Aorta (tissue), 5 donors: ENCODE measurements at regions not wholly inside any gene's neighbourhood (a gene's known extent, or its start where the extent isn't known, plus 50 kb on each side); places are given as distances from the start of the nearest gene placed in this dataset.

ENCODE experiments used
- ATAC-seq: fragments of 200-7000 bp; cut with Tn5 transposase; one replicate; pipeline ENCODE4 v1.9.1; 2022; ENCODE audit warnings: moderate library complexity; ENCODE audit not compliant: low FRiP score
- DNase-seq, 2 donors: peaks; one replicate each; pipeline ENCODE4 v3.0.0-alpha.2; 2020
- H3K27ac ChIP-seq, 2 donors: one replicate each; pipeline ENCODE4 v1.5.1; 2013; ENCODE audit warnings: low read length in 2 of 2, mild to moderate bottlenecking in 2 of 2, moderate library complexity in 2 of 2, control low read depth in 1 of 2, inconsistent platforms in 1 of 2, low read depth in 1 of 2
- H3K27me3 ChIP-seq, 2 donors: one replicate each; pipeline ENCODE4 v1.6.1; 2013; ENCODE audit warnings: control low read depth in 1 of 2, low read length in 1 of 2, mild to moderate bottlenecking in 1 of 2, moderate library complexity in 1 of 2; ENCODE audit not compliant: insufficient read depth in 2 of 2, control insufficient read depth in 1 of 2
- H3K36me3 ChIP-seq, 2 donors: one replicate each; pipeline ENCODE4 v1.6.1; 2013; ENCODE audit warnings: control low read depth in 1 of 2, low read length in 1 of 2, mild to moderate bottlenecking in 1 of 2; ENCODE audit not compliant: insufficient read depth in 2 of 2, control insufficient read depth in 1 of 2
- H3K4me1 ChIP-seq, 2 donors: one replicate each; pipeline ENCODE4 v1.6.1; 2013; ENCODE audit warnings: low read length in 2 of 2, control low read depth in 1 of 2, mild to moderate bottlenecking in 1 of 2, moderate library complexity in 1 of 2; ENCODE audit not compliant: insufficient read depth in 2 of 2, control insufficient read depth in 1 of 2
- H3K4me3 ChIP-seq, 2 donors: one replicate each; pipeline ENCODE4 v1.5.1; 2013; ENCODE audit warnings: low read length in 2 of 2, control low read depth in 1 of 2, mild to moderate bottlenecking in 1 of 2
- H3K9me3 ChIP-seq: one replicate; pipeline ENCODE4 v1.6.1; 2013; ENCODE audit warnings: mild to moderate bottlenecking, low read length; ENCODE audit not compliant: control insufficient read depth
- WGBS, 2 donors: extraction: QIAGEN DNeasy Blood & Tissue Kit; methylation state at CpG; one replicate each; pipeline ENCODE4 v1.1.7; 2013; 5-methylcytosine and 5-hydroxymethylcytosine counted together
- intact Hi-C, 2 donors: fragments of 100-400 bp; cut with DNase I; formaldehyde crosslinking; loops; one replicate each; pipeline versions ENCODE4 v1.14.2 to v1.15.0; 2022
- donor health status: healthy with polysubstance abuse.
- donor health status: Bipolar disorder and iron deficiency.
- donor health status: DM: no; HTN: no; CAD: no.
- donor health status: DM: no; HTN: no; CAD: no.
- donor health status: DM: yes; HTN: yes; CAD: no.

DNA sequence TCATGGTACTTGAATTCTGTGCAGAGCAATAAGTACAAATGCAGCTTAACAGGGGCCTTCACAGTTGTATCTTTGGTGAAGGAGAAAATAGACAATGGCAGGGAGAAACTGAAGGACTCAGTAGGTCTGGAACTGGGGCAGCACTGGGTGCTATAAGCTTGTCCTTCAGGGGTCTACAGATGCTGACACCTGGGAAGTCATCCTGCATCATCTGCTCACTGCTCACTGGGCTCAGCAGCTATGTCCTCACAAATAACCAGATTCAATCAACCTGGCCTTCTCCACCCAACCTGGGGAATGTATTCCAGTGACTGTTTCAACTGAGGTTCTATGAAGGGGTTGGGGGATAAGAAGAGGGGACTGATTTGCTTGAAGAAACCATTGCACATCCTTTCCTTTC is 117.0 kb downstream of the ZNF280B start:
- DNase-seq (no peak), ATAC-seq (no peak)
- H3K4me3 ChIP-seq = no peak overlapping the region
- H3K27ac ChIP-seq = no peak overlapping the region
- no peaks in the 10 kb centered on the region for H3K4me1 ChIP-seq
- intact Hi-C loops = no loop called here
- H3K27me3 ChIP-seq = peaks cover 0 to 3% of the 10 kb centered on the region in 2 donors
- no peaks in the 10 kb centered on the region for H3K36me3 ChIP-seq
- H3K9me3 ChIP-seq = peaks cover 5% of the 10 kb centered on the region

GRCh38 chr22:22392131-22392530 is 116.4 kb downstream of the ZNF280B start:
- WGBS, 2 donors = 48 to 66% methylated on average over 4 of the region's 4 CpGs
- intact Hi-C loops = no loop called here
- no peaks in the 10 kb centered on the region for H3K36me3 ChIP-seq
- H3K27me3 ChIP-seq = peaks cover 0 to 3% of the 10 kb centered on the region in 2 donors
- DNase-seq (no peak), ATAC-seq (no peak)
- peaks cover 3% of the 10 kb centered on the region for H3K9me3 ChIP-seq
- H3K4me3 ChIP-seq = no peak overlapping the region
- no peaks in the 10 kb centered on the region for H3K4me1 ChIP-seq
- no peak overlapping the region for H3K27ac ChIP-seq

DNA sequence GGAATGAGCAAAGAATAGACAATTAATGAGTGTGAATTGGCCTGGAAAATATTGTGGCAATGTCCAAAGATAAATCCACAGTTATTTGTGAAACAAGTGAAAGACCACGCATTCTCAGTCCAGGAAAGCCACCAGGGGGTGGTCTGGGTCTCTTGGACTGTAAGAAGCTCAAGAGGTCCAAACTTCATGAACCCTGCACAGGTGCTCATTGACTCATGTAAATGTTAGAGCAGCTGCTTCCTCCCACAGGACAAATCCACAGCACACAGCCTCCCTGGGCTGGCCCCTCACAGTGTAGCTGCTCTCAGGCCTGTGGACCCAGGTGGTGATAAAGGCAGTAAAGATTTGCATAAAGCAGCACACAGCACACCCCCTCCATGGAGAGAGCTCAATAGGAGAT is 114.0 kb downstream of the ZNF280B start:
- Histone ChIP-seq H3K36me3 (no peaks in the 10 kb centered on the region), H3K4me3 (no peak overlapping the region), H3K27me3 (peaks cover 0 to 3% of the 10 kb centered on the region in 2 donors), H3K9me3 (peaks cover 3% of the 10 kb centered on the region), H3K4me1 (no peaks in the 10 kb centered on the region), H3K27ac (no peak overlapping the region)
- no peak for ATAC-seq
- no peak for DNase-seq
- intact Hi-C loops = no loop called here
- 65 to 68% methylated on average over 1 of the region's 1 CpG for WGBS, 2 donors

GRCh38 chr22:22395245-22395644 is 113.3 kb downstream of the ZNF280B start:
- intact Hi-C loops = no loop called here
- H3K36me3 ChIP-seq = no peaks in the 10 kb centered on the region
- no peak for ATAC-seq
- peaks cover 0 to 3% of the 10 kb centered on the region in 2 donors for H3K27me3 ChIP-seq
- no peak for DNase-seq
- H3K9me3 ChIP-seq = peaks cover 3% of the 10 kb centered on the region
- no peak overlapping the region for H3K4me3 ChIP-seq
- no peaks in the 10 kb centered on the region for H3K4me1 ChIP-seq
- H3K27ac ChIP-seq = no peak overlapping the region
- WGBS, 2 donors = 45 to 52% methylated on average over 3 of the region's 3 CpGs

DNA sequence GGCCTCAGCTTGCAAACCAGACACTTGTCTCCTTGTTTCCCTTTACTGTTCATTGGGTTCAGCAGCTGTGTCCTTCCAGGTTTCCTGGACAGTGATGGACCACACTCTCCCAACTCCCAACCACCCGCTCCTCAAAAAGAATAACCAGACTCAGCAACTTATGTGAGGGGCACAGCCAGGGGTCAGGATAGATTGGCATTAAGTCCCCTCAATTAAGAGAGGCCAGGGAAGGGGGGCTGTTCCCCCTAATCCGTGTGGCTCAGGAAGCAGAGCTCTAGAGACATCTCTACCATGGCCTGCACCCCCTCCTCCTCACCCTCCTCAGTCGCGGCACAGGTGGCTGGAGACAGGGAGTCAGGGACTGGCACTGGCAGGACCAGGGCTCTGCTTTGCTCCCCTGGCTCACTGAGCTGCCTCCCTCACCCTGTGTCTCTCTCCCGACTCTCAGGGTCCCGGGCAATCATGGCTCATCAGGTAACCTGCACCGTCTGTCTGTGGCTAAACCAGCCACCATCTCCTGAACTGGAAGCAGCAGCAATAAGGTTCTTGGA is 111.7 kb downstream of the ZNF280B start:
- DNase-seq (no peak), ATAC-seq (peak; percentile 16)
- Histone ChIP-seq H3K4me1 (no peaks in the 10 kb centered on the region), H3K9me3 (peaks cover 3% of the 10 kb centered on the region), H3K36me3 (no peaks in the 10 kb centered on the region), H3K27me3 (no peaks in the 10 kb centered on the region), H3K27ac (no peak overlapping the region), H3K4me3 (no peak overlapping the region)
- 52 to 69% methylated on average over 7 of the region's 7 CpGs for WGBS, 2 donors
- intact Hi-C loops = no loop called here

- peak; percentile 74 for ATAC-seq
- 28 to 32% methylated on average over 6 of the region's 6 CpGs for WGBS, 2 donors
- Histone ChIP-seq H3K27ac (no peak overlapping the region), H3K4me3 (no peak overlapping the region), H3K4me1 (no peaks in the 10 kb centered on the region), H3K27me3 (no peaks in the 10 kb centered on the region), H3K36me3 (no peaks in the 10 kb centered on the region), H3K9me3 (peaks cover 3% of the 10 kb centered on the region)
- no peak for DNase-seq
- intact Hi-C loops = no loop called here
Measured at GRCh38 chr22:22397292-22397870, 111.2 kb downstream of the ZNF280B start.

DNA sequence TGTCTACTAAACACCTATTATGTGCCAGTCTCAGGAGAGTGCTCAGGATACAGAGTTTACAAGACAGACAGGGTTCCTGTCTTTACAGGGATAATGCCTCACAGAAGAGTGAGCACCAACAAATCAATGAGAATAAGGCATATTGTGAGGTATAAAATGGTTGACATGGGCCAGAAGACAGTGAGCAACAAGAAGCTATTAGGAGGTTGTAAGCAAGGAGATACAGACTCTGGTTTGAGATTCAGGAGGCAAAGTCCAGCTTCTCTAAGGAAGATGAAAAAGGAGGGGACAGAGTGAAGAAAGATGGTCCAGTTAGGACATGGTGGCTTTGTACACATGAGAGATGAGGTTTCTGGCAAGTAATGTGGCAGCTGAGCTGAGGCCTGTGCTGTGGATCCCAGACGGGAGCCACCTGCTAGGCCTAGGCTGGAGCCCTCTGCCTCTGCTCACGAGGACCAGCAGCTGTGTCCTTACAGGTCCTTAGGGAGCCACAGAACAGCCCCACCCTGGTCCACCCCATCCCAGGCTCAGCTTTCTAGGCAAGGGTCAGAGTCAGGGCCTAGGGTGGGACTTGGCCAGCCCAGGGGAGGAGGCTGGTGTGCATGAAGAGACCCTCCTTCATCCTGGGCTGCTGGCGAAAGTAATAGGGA is 110.5 kb downstream of the ZNF280B start:
- Histone ChIP-seq H3K4me3 (no peak overlapping the region), H3K27ac (no peak overlapping the region), H3K4me1 (no peaks in the 10 kb centered on the region), H3K36me3 (no peaks in the 10 kb centered on the region), H3K9me3 (peaks cover 3% of the 10 kb centered on the region), H3K27me3 (no peaks in the 10 kb centered on the region)
- ATAC-seq (peak; percentile 52), DNase-seq (no peak)
- 75 to 83% methylated on average over 3 of the region's 3 CpGs for WGBS, 2 donors
- intact Hi-C loops = loop anchor here in 1 of 2 donors (2.0 kb wide), 1 partner anchor 49 kb away; no protein-coding TSS in a partner anchor

DNA sequence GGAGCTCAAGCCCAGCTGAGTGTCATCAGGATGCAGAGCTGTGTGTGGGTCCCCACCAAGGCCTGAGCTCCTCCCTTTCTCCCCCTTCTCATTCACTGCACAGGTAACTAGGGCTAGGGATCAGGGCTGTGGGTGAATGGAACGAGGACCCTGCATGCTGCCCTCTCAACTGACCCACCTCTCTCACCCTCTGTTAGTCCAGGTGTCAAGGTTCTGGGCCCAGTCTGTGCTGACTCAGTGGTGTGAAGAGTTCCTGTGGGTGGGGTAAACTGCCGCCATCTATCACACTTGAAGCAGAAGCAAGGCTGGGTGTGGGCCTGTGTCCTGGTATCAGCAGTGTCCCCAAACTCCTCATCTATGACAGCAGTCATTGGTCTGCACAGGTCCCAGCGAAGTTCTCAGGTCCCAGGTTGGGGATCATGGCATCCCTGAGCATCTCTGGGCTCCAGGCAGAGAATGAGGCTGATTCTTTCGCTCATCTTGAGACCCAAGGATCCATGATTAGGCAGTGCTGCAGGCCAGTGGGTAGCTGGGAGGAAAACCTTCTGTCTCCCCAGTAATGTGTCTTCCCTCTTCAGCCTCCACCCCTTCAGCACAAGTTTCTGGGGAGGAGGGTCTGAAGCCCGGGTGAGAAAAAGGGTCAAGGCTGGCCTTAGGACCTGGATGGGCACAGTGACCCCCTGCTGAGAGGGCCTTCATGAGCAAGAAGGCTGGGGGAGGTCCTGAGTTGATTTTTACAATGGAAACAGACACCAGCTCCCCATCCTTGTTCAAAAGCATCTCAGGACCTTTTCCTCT is 109.8 kb downstream of the ZNF280B start:
- H3K4me1 ChIP-seq = no peaks in the 10 kb centered on the region
- no peaks in the 10 kb centered on the region for H3K9me3 ChIP-seq
- no peak overlapping the region for H3K4me3 ChIP-seq
- intact Hi-C loops = loop anchor here in 1 of 2 donors (2.0 kb wide), 1 partner anchor 50 kb away; no protein-coding TSS in a partner anchor
- no peak overlapping the region for H3K27ac ChIP-seq
- ATAC-seq (no peak), DNase-seq (no peak)
- H3K36me3 ChIP-seq = no peaks in the 10 kb centered on the region
- 75 to 77% methylated on average over 5 of the region's 5 CpGs for WGBS, 2 donors
- H3K27me3 ChIP-seq = no peaks in the 10 kb centered on the region
